ENCODE measurements at regions not wholly inside any gene's neighbourhood (a gene's known extent, or its start where the extent isn't known, plus 50 kb on each side); places are given as distances from the start of the nearest gene placed in this dataset.

- H3K36me3 ChIP-seq (ENCODE audit: control insufficient read depth in 2 of 2, extremely low read depth in 1 of 2, insufficient read depth in 2 of 2, low read length in 2 of 2) = no peaks in the 10 kb centered on the region
- no peak for DNase-seq (ENCODE audit: low read depth, low spot score)
- FAIRE-seq = no peak
- TF ChIP-seq EZH2 (IDR thresholded peaks at IDR 0.05; ENCODE audit: low read length) = no peak
- TF ChIP-seq, protein P1, sequence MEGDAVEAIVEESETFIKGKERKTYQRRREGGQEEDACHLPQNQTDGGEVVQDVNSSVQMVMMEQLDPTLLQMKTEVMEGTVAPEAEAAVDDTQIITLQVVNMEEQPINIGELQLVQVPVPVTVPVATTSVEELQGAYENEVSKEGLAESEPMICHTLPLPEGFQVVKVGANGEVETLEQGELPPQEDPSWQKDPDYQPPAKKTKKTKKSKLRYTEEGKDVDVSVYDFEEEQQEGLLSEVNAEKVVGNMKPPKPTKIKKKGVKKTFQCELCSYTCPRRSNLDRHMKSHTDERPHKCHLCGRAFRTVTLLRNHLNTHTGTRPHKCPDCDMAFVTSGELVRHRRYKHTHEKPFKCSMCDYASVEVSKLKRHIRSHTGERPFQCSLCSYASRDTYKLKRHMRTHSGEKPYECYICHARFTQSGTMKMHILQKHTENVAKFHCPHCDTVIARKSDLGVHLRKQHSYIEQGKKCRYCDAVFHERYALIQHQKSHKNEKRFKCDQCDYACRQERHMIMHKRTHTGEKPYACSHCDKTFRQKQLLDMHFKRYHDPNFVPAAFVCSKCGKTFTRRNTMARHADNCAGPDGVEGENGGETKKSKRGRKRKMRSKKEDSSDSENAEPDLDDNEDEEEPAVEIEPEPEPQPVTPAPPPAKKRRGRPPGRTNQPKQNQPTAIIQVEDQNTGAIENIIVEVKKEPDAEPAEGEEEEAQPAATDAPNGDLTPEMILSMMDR (optimal IDR thresholded peaks at IDR 0.05 in 1 of 3, IDR thresholded peaks at IDR 0.05 in 1 of 3, conservative IDR thresholded peaks at IDR 0.05 in 1 of 3; ENCODE audit: extremely low read depth in 1 of 3, insufficient read depth in 2 of 3, low read length in 3 of 3) = no peak
- no peaks in the 10 kb centered on the region for H4K20me1 ChIP-seq (ENCODE audit: control insufficient read depth, extremely low read depth, insufficient read depth, low read length)
- H3K9me3 ChIP-seq (ENCODE audit: control insufficient read depth, low read depth, low read length) = no peaks in the 10 kb centered on the region
- no peak overlapping the region for H3K4me3 ChIP-seq (ENCODE audit: control insufficient read depth in 2 of 3, extremely low read depth in 1 of 3, insufficient read depth in 2 of 3, low read depth in 1 of 3, low read length in 3 of 3)
- no peak overlapping the region for H3K9ac ChIP-seq (ENCODE audit: control insufficient read depth, extremely low read depth, insufficient read depth, low read length)
- H3K4me2 ChIP-seq (ENCODE audit: control insufficient read depth, extremely low read depth, insufficient read depth, low read depth, low read length) = no peak overlapping the region
- no peaks in the 10 kb centered on the region for H3K27me3 ChIP-seq (ENCODE audit: control insufficient read depth, extremely low read depth, insufficient read depth, low read length)
- no peaks in the 10 kb centered on the region for H3K4me1 ChIP-seq (ENCODE audit: control insufficient read depth, extremely low read depth, insufficient read depth, low read length)
- no peak overlapping the region for H2AFZ ChIP-seq (ENCODE audit: control insufficient read depth, low read length)
- H3K27ac ChIP-seq (ENCODE audit: control insufficient read depth, insufficient read depth, low read length) = no peak overlapping the region
- H3K9me1 ChIP-seq (ENCODE audit: control insufficient read depth, extremely low read depth, insufficient read depth, low read length) = no peaks in the 10 kb centered on the region
- dilution Hi-C loops (cut with MboI; ENCODE audit: extremely low pct_ligation_motif_present, low sequenced_read_pairs) = no loop called here
- H3K79me2 ChIP-seq (ENCODE audit: control insufficient read depth, insufficient read depth, low read length) = no peaks in the 10 kb centered on the region
Observed at GRCh38 chr4:4755306-4755705, 104.2 kb upstream of the MSX1 start.

DNA sequence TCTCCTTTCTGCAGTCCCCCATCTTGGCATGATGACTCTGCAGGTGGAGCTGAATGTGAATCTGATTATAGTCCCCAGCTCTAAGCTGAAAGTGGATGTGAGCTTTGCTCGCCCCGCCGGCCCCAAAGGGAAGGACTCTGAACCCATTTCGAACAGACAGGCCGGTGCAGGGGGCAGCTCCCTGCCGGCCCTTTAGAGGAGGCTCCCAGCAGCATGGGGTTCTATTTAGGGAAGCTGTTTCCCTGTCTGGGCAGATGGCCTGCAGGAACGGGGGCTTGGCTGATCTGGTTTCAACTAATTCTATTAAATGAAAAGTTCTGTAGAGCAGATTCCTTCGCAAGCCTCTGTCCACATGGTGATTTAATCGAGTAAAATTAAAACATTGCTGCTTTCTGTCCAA lies 104.8 kb upstream of the MSX1 start:
- Histone ChIP-seq H3K27ac (ENCODE audit: control insufficient read depth, insufficient read depth, low read length) (no peak overlapping the region), H3K4me2 (ENCODE audit: control insufficient read depth, extremely low read depth, insufficient read depth, low read depth, low read length) (no peak overlapping the region), H3K79me2 (ENCODE audit: control insufficient read depth, insufficient read depth, low read length) (no peaks in the 10 kb centered on the region), H4K20me1 (ENCODE audit: control insufficient read depth, extremely low read depth, insufficient read depth, low read length) (no peaks in the 10 kb centered on the region), H2AFZ (ENCODE audit: control insufficient read depth, low read length) (no peak overlapping the region), H3K9ac (ENCODE audit: control insufficient read depth, extremely low read depth, insufficient read depth, low read length) (no peak overlapping the region), H3K36me3 (ENCODE audit: control insufficient read depth in 2 of 2, extremely low read depth in 1 of 2, insufficient read depth in 2 of 2, low read length in 2 of 2) (no peaks in the 10 kb centered on the region), H3K27me3 (ENCODE audit: control insufficient read depth, extremely low read depth, insufficient read depth, low read length) (no peaks in the 10 kb centered on the region), H3K4me1 (ENCODE audit: control insufficient read depth, extremely low read depth, insufficient read depth, low read length) (no peaks in the 10 kb centered on the region), H3K9me1 (ENCODE audit: control insufficient read depth, extremely low read depth, insufficient read depth, low read length) (no peaks in the 10 kb centered on the region), H3K4me3 (ENCODE audit: control insufficient read depth in 2 of 3, extremely low read depth in 1 of 3, insufficient read depth in 2 of 3, low read depth in 1 of 3, low read length in 3 of 3) (no peak overlapping the region), H3K9me3 (ENCODE audit: control insufficient read depth, low read depth, low read length) (no peaks in the 10 kb centered on the region)
- FAIRE-seq (no peak), DNase-seq (ENCODE audit: low read depth, low spot score) (no peak)
- dilution Hi-C loops (cut with MboI; ENCODE audit: extremely low pct_ligation_motif_present, low sequenced_read_pairs) = no loop called here
- no peak for TF ChIP-seq EZH2 (IDR thresholded peaks at IDR 0.05; ENCODE audit: low read length)
- TF ChIP-seq, protein P1 (optimal IDR thresholded peaks at IDR 0.05 in 1 of 3, IDR thresholded peaks at IDR 0.05 in 1 of 3, conservative IDR thresholded peaks at IDR 0.05 in 1 of 3; ENCODE audit: extremely low read depth in 1 of 3, insufficient read depth in 2 of 3, low read length in 3 of 3) = no peak
